ENCODE measurements at regions not wholly inside any gene's neighbourhood (a gene's known extent, or its start where the extent isn't known, plus 50 kb on each side); places are given as distances from the start of the nearest gene placed in this dataset.

GRCh38 chr11:92346220-92346619, 121.6 kb downstream of the FAT3 start:
- TF ChIP-seq POLR2A (IDR thresholded peaks at IDR 0.05) (no peak), CTCF (IDR thresholded peaks at IDR 0.05) (no peak)
